SU-DHL-6 (cell line): ENCODE measurements at regions not wholly inside any gene's neighbourhood (a gene's known extent, or its start where the extent isn't known, plus 50 kb on each side); places are given as distances from the start of the nearest gene placed in this dataset.

Experiments
- H2AFZ ChIP-seq: fragments of 200-600 bp; sonication (generic); 2 replicates; pipeline ENCODE4 v1.6.1; 2014; ENCODE audit warnings: low read depth, mild to moderate bottlenecking, moderate library complexity, mixed read lengths, antibody characterized with exemption, low read length; ENCODE audit not compliant: severe bottlenecking
- H3F3A ChIP-seq: fragments of 200-600 bp; shearing (Covaris generic); 2 replicates; pipeline ENCODE4 v1.6.0; 2016; ENCODE audit warnings: antibody characterized with exemption, mild to moderate bottlenecking; ENCODE audit not compliant: insufficient read depth
- H3K27ac ChIP-seq: fragments of 200-600 bp; sonication (generic); 2 replicates; pipeline ENCODE4 v1.5.1; 2016; ENCODE audit warnings: low read depth, mild to moderate bottlenecking, low read length, moderate library complexity, mixed read lengths
- H3K27me3 ChIP-seq: fragments of 200-600 bp; sonication (generic), shearing (Covaris generic); 2 replicates; pipeline ENCODE4 v1.6.0; 2014; ENCODE audit warnings: mild to moderate bottlenecking, low read length
- H3K36me3 ChIP-seq: fragments of 200-600 bp; sonication (generic); 2 replicates; pipeline ENCODE4 v1.6.1; 2014; ENCODE audit warnings: mild to moderate bottlenecking, low read length, mixed read lengths
- H3K4me2 ChIP-seq: fragments of 300-600, 200-600 bp; shearing (Covaris generic), sonication (generic); 2 replicates; pipeline ENCODE4 v1.6.0; 2014; ENCODE audit warnings: low read length, low read depth, mild to moderate bottlenecking; ENCODE audit not compliant: poor library complexity, severe bottlenecking
- H3K4me3 ChIP-seq: fragments of 200-600 bp; sonication (generic); 2 replicates; pipeline ENCODE4 v1.5.1; 2014; ENCODE audit warnings: antibody characterized with exemption, low read length, mild to moderate bottlenecking, mixed read lengths; ENCODE audit not compliant: insufficient read depth, poor library complexity, severe bottlenecking
- H3K79me2 ChIP-seq: fragments of 200-600 bp; sonication (generic); 2 replicates; pipeline ENCODE4 v1.6.1; 2014; ENCODE audit warnings: mild to moderate bottlenecking, low read length, moderate library complexity; ENCODE audit not compliant: insufficient read depth
- H3K9ac ChIP-seq: fragments of 200-600 bp; sonication (generic); 2 replicates; pipeline ENCODE4 v1.7.0; 2014; ENCODE audit warnings: mild to moderate bottlenecking, low read length
- H3K9me2 ChIP-seq: fragments of 200-600 bp; sonication (generic); replicated peaks from 2 replicates; pipeline ENCODE4 v1.6.1; 2014; ENCODE audit warnings: low read length; ENCODE audit not compliant: insufficient read depth
- H3K9me3 ChIP-seq: fragments of 200-600 bp; sonication (generic); 2 replicates; pipeline ENCODE4 v1.6.1; 2014; ENCODE audit warnings: low read length, mixed read lengths; ENCODE audit not compliant: insufficient read depth
- H4K20me1 ChIP-seq: fragments of 200-600 bp; sonication (generic); 2 replicates; pipeline ENCODE4 v1.6.1; 2014; ENCODE audit warnings: low read depth, mild to moderate bottlenecking, antibody characterized with exemption, low read length, moderate library complexity, mixed read lengths
- CTCF ChIP-seq: fragments of 200-600 bp; sonication (generic); IDR thresholded peaks from one replicate; pipeline ENCODE4 v1.5.1; 2017; ENCODE audit warnings: antibody characterized with exemption, mild to moderate bottlenecking, low read length, moderate library complexity; ENCODE audit not compliant: insufficient read depth, poor library complexity, severe bottlenecking
- EZH2phosphoT487 ChIP-seq: fragments of 200-600 bp; sonication (generic), shearing (Covaris generic); conservative IDR thresholded peaks from 2 replicates; pipeline ENCODE4 v1.6.1; 2018; ENCODE audit warnings: mild to moderate bottlenecking, antibody characterized with exemption, low read length, moderate library complexity, mixed read lengths

- Histone ChIP-seq H3K36me3 (no peaks in the 10 kb centered on the region), H3K9ac (no peak overlapping the region), H3K9me2 (no peaks in the 10 kb centered on the region), H3K79me2 (no peaks in the 10 kb centered on the region), H3K9me3 (no peaks in the 10 kb centered on the region), H3K4me3 (no peak overlapping the region), H3K27ac (no peak overlapping the region), H4K20me1 (no peaks in the 10 kb centered on the region), H3F3A (no peaks in the 10 kb centered on the region), H3K4me2 (no peak overlapping the region), H3K27me3 (no peaks in the 10 kb centered on the region), H2AFZ (no peak overlapping the region)
- no peak for TF ChIP-seq EZH2phosphoT487
- TF ChIP-seq CTCF = no peak
These were observed 240.6 kb upstream of the SEMA3C start for GRCh38 chr7:81159402-81159801.

GRCh38 chr7:81158189-81158588 lies 239.3 kb upstream of the SEMA3C start:
- H3K27me3 ChIP-seq = no peaks in the 10 kb centered on the region
- H3K79me2 ChIP-seq = no peaks in the 10 kb centered on the region
- H4K20me1 ChIP-seq = no peaks in the 10 kb centered on the region
- no peak overlapping the region for H3K4me3 ChIP-seq
- no peaks in the 10 kb centered on the region for H3K9me3 ChIP-seq
- no peak overlapping the region for H3K27ac ChIP-seq
- no peak overlapping the region for H3K9ac ChIP-seq
- H3K9me2 ChIP-seq = no peaks in the 10 kb centered on the region
- H3F3A ChIP-seq = no peaks in the 10 kb centered on the region
- H2AFZ ChIP-seq = no peak overlapping the region
- H3K36me3 ChIP-seq = no peaks in the 10 kb centered on the region
- no peak overlapping the region for H3K4me2 ChIP-seq
- TF ChIP-seq CTCF (no peak), EZH2phosphoT487 (no peak)

- Histone ChIP-seq H3F3A (no peaks in the 10 kb centered on the region), H3K27me3 (no peaks in the 10 kb centered on the region), H3K79me2 (no peaks in the 10 kb centered on the region), H3K9ac (no peak overlapping the region), H3K27ac (no peak overlapping the region), H4K20me1 (no peaks in the 10 kb centered on the region), H3K9me2 (no peaks in the 10 kb centered on the region), H3K4me3 (no peak overlapping the region), H3K9me3 (no peaks in the 10 kb centered on the region), H2AFZ (no peak overlapping the region), H3K36me3 (no peaks in the 10 kb centered on the region), H3K4me2 (no peak overlapping the region)
- TF ChIP-seq CTCF (no peak), EZH2phosphoT487 (no peak)
These were observed 237.0 kb upstream of the SEMA3C start for GRCh38 chr7:81155654-81156373.
